PC-3 (cell line): ENCODE measurements at regions not wholly inside any gene's neighbourhood (a gene's known extent, or its start where the extent isn't known, plus 50 kb on each side); places are given as distances from the start of the nearest gene placed in this dataset.

Experiments
- CTCF ChIP-seq: fragments of 300-600 bp; sonication (generic); conservative IDR thresholded peaks from 2 replicates; pipeline ENCODE4 v1.5.1; 2017; ENCODE audit warnings: antibody characterized with exemption, low read depth, mild to moderate bottlenecking, low read length
- EZH2 ChIP-seq: fragments of 300-600 bp; sonication (generic); IDR thresholded peaks from one replicate; pipeline ENCODE4 v1.6.1; 2017; ENCODE audit warnings: antibody characterized with exemption, mild to moderate bottlenecking, low read length; ENCODE audit not compliant: unreplicated experiment
- EZH2phosphoT487 ChIP-seq: fragments of 300-600 bp; sonication (generic); IDR thresholded peaks from 2 replicates; pipeline ENCODE4 v1.6.1; 2018; ENCODE audit warnings: mild to moderate bottlenecking, antibody characterized with exemption, low read length, borderline replicate concordance

DNA sequence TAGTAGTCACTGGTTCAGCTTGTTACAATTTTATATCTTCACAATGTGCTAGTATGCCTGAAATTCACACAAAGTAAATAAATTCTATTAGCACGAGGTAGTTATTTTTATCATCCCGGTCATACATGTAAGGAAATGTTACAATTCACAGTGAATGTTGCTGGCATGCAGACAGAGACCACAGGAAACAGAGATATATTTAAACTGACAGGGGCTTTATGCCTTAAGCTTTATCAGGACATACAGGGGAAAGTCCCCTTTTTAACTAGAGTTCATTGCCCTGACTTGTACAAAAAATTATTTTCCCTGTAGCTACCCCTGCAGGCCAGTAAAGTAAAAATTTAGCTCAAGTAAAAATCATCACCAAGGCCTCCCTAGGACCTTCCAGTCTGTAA lies 712.0 kb upstream of the NRSN1 start:
- TF ChIP-seq CTCF (peak; percentile 66), EZH2 (no peak), EZH2phosphoT487 (no peak)
